ENCODE measurements at regions not wholly inside any gene's neighbourhood (a gene's known extent, or its start where the extent isn't known, plus 50 kb on each side); places are given as distances from the start of the nearest gene placed in this dataset.

DNA sequence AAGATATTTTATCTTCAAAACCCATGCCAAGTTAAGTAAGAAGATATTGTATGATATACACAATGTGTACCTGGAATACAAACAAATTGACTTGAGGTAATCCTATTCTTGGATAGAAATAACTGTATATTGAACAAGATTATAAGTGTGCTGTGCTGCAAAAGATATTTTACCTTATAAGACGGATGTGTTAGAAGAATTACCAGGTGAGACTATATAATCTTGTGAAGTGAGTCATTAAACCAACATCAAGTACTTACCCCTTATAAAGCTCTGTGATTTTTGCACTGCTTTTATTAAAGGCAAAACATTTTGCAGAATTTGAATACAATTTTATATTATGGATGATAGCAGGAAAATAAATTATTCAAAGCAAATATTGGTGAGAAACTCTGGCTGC is 570.0 kb downstream of the MMUT start:
- TF ChIP-seq POLR2AphosphoS5 (IDR thresholded peaks at IDR 0.05; ENCODE audit: low read depth): no peak
- no peak for TF ChIP-seq GABPA (IDR thresholded peaks at IDR 0.05; ENCODE audit: low read depth)
- TF ChIP-seq, protein P1, sequence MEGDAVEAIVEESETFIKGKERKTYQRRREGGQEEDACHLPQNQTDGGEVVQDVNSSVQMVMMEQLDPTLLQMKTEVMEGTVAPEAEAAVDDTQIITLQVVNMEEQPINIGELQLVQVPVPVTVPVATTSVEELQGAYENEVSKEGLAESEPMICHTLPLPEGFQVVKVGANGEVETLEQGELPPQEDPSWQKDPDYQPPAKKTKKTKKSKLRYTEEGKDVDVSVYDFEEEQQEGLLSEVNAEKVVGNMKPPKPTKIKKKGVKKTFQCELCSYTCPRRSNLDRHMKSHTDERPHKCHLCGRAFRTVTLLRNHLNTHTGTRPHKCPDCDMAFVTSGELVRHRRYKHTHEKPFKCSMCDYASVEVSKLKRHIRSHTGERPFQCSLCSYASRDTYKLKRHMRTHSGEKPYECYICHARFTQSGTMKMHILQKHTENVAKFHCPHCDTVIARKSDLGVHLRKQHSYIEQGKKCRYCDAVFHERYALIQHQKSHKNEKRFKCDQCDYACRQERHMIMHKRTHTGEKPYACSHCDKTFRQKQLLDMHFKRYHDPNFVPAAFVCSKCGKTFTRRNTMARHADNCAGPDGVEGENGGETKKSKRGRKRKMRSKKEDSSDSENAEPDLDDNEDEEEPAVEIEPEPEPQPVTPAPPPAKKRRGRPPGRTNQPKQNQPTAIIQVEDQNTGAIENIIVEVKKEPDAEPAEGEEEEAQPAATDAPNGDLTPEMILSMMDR (IDR thresholded peaks at IDR 0.05; ENCODE audit: insufficient read depth, low read length): no peak
- TF ChIP-seq SPI1 (IDR thresholded peaks at IDR 0.05; ENCODE audit: borderline replicate concordance, low read depth): no peak
- TF ChIP-seq, protein P2, sequence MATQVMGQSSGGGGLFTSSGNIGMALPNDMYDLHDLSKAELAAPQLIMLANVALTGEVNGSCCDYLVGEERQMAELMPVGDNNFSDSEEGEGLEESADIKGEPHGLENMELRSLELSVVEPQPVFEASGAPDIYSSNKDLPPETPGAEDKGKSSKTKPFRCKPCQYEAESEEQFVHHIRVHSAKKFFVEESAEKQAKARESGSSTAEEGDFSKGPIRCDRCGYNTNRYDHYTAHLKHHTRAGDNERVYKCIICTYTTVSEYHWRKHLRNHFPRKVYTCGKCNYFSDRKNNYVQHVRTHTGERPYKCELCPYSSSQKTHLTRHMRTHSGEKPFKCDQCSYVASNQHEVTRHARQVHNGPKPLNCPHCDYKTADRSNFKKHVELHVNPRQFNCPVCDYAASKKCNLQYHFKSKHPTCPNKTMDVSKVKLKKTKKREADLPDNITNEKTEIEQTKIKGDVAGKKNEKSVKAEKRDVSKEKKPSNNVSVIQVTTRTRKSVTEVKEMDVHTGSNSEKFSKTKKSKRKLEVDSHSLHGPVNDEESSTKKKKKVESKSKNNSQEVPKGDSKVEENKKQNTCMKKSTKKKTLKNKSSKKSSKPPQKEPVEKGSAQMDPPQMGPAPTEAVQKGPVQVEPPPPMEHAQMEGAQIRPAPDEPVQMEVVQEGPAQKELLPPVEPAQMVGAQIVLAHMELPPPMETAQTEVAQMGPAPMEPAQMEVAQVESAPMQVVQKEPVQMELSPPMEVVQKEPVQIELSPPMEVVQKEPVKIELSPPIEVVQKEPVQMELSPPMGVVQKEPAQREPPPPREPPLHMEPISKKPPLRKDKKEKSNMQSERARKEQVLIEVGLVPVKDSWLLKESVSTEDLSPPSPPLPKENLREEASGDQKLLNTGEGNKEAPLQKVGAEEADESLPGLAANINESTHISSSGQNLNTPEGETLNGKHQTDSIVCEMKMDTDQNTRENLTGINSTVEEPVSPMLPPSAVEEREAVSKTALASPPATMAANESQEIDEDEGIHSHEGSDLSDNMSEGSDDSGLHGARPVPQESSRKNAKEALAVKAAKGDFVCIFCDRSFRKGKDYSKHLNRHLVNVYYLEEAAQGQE (IDR thresholded peaks at IDR 0.05; ENCODE audit: insufficient replicate concordance, low read depth): no peak
- Histone ChIP-seq H3K27ac (replicated peaks) (no peak overlapping the region), H3K27me3 (ENCODE audit: insufficient read depth, poor library complexity, severe bottlenecking) (no peaks in the 10 kb centered on the region), H3K4me3 (replicated peaks; ENCODE audit: insufficient read depth, low read length) (no peak overlapping the region)
- no peak for DNase-seq (ENCODE audit: low read depth in 1 of 2, low spot score in 1 of 2)

DNA sequence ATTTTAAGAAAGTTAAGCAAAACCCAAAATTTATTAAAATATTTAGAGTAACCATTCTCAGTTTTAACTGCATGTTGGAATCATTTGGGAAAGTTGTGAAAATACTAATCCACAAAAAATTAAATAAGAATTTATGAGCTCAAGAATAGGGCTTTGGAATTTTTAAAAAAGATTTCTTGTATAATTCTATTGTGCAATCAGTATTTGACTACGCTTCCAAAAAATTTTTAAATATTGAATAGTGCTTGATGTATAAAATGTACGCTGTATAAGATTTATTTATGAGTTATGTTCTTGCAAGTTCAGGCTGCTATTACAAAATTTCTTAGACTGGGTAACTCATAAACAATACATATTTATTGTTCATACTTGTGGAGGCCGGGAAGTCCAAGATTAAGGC is 571.7 kb downstream of the MMUT start:
- Histone ChIP-seq H3K27ac (replicated peaks) (no peak overlapping the region), H3K27me3 (ENCODE audit: insufficient read depth, poor library complexity, severe bottlenecking) (no peaks in the 10 kb centered on the region), H3K4me3 (replicated peaks; ENCODE audit: insufficient read depth, low read length) (no peak overlapping the region)
- no peak for DNase-seq (ENCODE audit: low read depth in 1 of 2, low spot score in 1 of 2)
- TF ChIP-seq SPI1 (IDR thresholded peaks at IDR 0.05; ENCODE audit: borderline replicate concordance, low read depth) (no peak), POLR2AphosphoS5 (IDR thresholded peaks at IDR 0.05; ENCODE audit: low read depth) (no peak), GABPA (IDR thresholded peaks at IDR 0.05; ENCODE audit: low read depth) (no peak)
- TF ChIP-seq, protein P1 (IDR thresholded peaks at IDR 0.05; ENCODE audit: insufficient read depth, low read length): no peak
- TF ChIP-seq, protein P2 (IDR thresholded peaks at IDR 0.05; ENCODE audit: insufficient replicate concordance, low read depth): no peak

DNA sequence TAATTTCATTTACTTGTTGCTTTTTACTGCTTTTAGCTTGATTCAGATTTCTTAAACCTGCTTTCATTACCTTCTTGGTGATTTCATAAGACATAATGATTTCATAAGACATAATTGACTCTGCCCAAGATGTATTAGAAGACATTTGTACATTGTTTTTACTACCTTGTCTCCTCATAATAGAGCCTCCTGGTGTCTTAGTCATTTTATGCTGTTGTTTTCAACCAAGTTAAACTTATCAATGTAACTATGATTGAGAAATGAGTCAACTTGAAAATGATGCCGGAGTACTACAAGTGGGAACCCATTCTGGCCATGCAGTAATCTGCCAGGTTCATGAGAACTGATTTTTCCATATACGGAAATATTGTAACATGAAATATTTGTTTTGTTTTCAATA is 573.6 kb downstream of the MMUT start:
- H3K27ac ChIP-seq (replicated peaks): no peak overlapping the region
- no peak for DNase-seq (ENCODE audit: low read depth in 1 of 2, low spot score in 1 of 2)
- H3K27me3 ChIP-seq (ENCODE audit: insufficient read depth, poor library complexity, severe bottlenecking): no peaks in the 10 kb centered on the region
- TF ChIP-seq, protein P1 (IDR thresholded peaks at IDR 0.05; ENCODE audit: insufficient read depth, low read length): no peak
- TF ChIP-seq SPI1 (IDR thresholded peaks at IDR 0.05; ENCODE audit: borderline replicate concordance, low read depth): no peak
- TF ChIP-seq, protein P2 (IDR thresholded peaks at IDR 0.05; ENCODE audit: insufficient replicate concordance, low read depth): no peak
- no peak for TF ChIP-seq POLR2AphosphoS5 (IDR thresholded peaks at IDR 0.05; ENCODE audit: low read depth)
- TF ChIP-seq GABPA (IDR thresholded peaks at IDR 0.05; ENCODE audit: low read depth): no peak
- no peak overlapping the region for H3K4me3 ChIP-seq (replicated peaks; ENCODE audit: insufficient read depth, low read length)
